NK-92 treated with Interleukin-12 subunit alpha and Interleukin-12 subunit beta, amount 100 ng/mL, for 24 hours (cell line): ENCODE measurements at regions not wholly inside any gene's neighbourhood (a gene's known extent, or its start where the extent isn't known, plus 50 kb on each side); places are given as distances from the start of the nearest gene placed in this dataset.

ENCODE experiments used
- DNase-seq: peaks from one replicate; lab custom pipeline; 2025; lab: John Stamatoyannopoulos, UW

DNA sequence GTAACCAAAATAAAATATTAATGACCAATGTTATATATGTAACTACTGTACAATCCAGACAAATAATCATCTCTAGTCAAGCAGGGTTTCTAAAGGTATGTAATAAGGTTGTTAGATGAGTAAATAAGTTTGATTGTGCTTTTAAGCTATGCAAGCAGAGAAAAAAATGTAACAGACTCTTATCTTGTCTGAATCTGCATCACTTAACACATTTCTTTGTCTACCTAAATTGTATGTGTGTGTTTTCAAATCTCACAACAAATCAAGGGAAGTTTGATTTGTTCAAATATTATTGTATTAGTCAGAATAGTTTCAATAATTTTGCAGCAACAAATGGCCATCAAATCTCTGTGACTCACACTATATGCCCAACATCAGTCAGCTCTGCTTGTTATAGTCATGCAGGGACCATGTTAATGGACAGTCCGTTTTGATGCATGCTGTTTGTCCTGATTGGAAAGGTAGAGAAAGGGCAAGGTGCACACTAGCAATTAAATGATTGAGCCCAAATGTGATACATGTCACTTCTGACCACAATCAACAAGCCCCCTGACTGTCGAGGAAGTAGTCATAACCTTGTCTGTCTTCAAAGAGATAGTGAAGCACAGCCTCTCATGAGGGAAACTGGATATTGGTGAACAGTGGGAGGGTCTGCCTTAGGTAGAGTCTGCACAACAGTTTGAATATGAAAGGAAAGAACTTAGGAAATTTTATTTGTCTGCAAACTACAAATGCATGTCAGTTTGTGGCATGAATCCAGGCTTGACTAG lies 349.4 kb upstream of the SATB1 start:
- DNase-seq: no peak

GRCh38 chr3:18772699-18773305 lies 347.7 kb upstream of the SATB1 start:
- no peak for DNase-seq

GRCh38 chr3:18771931-18772330 lies 346.8 kb upstream of the SATB1 start:
- no peak for DNase-seq

DNA sequence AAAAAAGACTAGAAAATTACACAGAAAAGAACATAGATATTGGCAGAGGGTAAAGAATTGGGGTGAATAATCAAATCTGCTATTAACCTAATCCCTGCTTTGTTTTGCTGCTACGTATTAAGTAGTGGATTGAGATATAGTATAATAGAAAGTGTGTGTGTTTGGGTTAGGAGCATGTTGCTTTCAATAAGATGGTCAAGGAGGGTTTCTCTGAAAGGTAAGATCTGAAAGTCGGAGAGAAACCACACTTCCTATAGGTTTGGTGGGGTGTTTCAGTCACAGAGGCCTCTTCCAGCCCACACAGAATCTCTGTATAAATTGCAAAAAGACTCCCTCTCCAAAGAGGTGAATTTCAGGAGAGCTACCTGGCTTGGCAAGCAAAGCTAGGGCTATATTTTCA lies 345.7 kb upstream of the SATB1 start:
- no peak for DNase-seq

DNA sequence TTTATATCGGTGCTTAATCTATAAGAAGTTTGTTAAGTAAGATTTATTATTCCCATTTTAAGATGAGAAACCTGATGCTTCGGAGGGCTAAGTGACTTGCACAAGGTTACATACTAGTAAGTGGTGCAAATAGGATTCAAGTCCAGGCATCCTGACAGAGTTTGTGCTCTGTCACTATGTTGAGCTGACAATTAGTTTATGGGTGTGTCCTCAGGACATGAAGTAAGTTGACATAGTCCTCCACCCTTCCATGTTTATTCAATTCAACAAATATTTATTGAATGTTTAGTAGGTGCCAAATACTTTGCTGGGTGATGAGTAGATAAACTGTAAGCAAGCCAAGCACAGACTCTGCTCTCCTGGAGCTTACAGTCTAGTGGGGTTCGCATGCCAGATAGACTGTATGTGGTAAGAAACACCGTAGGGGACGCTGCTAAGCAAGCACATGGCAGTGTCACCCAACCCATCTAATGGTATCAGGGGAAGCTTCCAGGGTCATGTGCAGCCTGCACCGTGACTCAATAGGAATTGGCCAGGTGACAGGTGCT lies 342.7 kb upstream of the SATB1 start:
- no peak for DNase-seq

DNA sequence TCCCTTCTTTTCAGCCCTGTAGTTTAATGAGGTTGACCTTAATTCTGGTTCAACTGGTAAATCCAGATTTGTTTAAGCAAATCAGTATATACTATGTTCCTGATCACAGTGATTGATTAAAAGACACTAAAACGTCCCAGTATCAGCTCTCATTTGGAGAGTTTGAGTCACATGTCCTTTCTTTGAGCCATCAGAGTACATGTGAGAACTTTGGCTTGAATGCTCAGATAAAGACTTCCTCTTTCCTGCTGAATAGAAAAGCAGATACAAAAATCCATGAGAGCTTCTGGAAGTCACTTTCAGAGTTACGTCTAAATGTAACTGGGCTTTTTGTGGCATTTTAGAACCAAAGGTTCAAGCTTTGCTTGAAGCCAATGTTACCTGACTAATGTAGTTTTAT lies 341.8 kb upstream of the SATB1 start:
- DNase-seq: no peak

DNA sequence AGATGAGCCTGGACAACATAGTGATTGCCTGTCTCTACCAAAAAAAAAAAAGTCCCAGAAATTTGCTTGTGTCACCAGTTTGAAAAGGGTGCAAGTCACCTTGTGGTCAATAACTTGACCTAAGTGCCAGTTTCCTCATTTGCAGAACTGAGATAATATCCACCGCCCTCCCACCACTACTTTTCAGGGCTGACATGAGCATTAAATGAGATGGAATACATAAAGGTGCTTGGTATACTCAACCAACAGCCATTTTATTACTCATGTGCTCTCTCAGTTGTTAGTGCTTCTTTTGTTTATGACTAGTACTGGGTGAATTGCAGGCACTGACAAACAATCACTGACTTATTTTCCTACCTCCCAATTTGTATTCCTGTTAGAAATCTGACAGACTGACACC lies 340.5 kb upstream of the SATB1 start:
- DNase-seq: no peak

DNA sequence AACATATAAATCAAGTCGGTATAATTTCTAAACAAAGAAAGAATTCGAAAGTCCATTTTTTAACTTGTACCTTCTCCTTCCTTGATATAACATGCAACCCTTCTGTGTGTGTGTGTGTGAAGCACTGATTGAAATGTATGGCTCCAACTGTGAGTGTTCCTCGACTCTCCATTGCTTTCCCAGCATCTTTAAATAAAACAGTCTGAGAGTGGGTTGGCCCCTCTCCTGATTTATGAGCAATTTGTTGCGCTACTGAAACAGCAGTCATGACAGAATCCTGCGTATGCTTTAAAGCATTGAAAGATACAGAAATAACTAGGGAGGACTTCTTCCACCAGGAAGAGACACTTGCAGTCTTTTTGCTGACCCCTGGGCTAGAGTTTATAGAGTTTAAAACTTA lies 340.0 kb upstream of the SATB1 start:
- DNase-seq: no peak

DNA sequence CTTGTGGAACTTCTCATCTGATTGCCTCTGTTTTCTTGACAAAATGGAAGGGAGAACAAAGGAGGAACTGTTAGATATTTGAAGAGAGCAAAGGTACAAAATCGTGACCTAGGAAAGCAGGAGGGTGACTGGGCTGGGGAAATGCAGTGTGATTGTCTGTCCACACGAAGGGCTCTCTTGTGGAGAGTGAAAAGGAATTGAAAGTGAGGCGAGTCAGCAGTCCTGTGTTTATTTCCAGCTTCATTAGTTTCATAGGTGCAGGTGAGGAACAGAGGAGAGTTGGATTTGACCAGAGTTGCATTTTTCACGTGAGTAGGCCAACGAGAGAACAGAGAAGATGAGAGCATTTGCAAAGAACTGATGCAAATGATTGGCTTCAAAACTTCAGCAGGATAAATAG lies 336.4 kb upstream of the SATB1 start:
- DNase-seq: no peak

DNA sequence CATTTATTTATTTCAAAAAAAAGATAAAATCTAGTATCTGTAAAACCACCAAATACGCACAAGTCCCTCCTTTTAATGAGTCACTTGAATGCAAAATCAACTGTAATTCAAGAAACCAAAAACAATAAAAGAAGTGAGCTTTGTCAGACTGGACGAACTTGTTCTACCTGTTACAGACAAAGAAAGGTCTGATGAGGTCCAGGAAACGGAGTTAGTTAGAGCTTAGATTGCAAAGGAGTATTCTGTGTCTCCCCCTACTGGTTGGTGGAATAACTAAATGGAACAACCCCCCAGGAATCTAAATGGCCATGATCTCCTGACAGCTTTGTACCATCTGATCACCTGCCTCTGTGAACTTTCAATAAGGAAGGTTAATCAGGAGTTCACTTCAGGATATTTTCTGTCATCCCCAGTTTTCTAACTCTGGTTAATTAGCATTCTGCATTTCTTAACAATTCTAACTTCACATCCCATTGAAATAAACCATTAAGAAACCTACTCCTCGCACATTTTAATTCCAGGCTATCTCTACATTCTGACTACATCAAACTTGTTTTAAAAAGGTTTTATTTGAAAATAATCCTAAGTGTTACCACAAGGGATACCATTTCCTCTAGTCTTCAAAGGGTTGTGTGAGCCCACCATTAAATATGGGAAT lies 333.0 kb upstream of the SATB1 start:
- DNase-seq: no peak

DNA sequence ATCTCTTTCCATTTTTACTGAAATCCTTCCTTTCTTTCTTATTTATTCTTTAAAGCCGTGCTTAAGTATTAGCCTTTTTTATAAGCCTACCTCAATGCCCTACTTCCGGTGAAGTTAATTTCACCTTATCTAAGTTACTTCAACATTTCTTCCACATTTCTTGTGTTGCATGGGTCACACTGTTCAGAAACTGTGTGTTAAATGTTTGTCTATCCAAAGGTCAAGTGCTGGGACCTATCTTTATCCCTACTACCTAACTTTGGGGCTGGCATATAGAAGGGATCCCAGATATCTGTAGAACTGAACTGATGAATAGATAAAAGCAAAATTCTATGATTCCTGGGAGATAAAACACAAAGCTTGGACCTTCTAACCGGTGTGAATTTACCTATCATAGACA lies 332.3 kb upstream of the SATB1 start:
- no peak for DNase-seq

DNA sequence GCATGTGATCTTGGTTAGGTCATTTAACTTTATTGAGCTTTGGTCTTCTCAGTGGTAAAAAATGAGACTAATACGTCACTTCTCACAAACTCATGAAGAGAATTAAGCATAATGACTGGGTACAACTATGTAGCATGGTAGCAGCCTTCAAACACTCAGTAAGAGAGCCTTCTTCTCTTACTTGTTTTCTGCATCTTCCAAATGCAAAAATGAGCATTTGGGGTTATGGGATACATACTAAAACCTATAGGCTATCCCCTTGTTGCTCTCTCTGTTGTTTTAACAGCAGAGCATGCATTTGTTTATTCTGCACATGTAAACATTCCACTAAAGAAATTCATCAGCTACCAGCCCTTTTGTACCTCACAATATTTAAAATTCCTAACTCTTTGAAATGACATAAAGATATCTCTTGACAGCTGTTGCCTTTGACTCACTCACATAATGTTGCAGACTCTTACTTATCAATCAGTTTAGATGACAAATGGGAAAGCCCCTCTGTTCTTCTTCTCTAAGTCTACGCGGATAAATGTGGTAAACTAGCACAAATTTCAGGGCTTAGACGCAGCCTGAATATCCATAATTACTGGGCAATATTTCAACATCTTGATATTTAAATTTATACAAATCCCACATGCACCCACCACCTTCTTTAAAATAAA lies 327.3 kb upstream of the SATB1 start:
- DNase-seq: no peak

DNA sequence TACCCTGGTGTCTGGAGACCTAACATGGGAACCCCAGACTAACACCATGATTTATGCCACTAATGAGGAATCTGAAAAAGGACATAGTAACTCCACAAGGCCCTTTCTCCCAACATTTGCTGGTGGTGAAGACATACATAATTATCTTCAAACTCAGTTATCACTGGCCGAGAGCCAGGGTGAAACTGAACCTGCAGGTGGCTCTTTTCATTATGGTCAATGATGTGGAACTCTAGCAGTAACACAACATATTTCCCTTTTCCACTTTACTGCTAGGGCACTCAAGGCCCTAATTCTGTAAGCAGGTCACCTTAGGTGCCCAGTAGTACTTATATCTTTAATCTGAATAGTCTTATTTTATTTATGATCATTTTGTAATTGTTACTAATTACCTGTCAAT lies 326.4 kb upstream of the SATB1 start:
- no peak for DNase-seq

- no peak for DNase-seq
Observed at GRCh38 chr3:18747383-18747782, 322.2 kb upstream of the SATB1 start.

GRCh38 chr3:18745472-18745871 lies 320.3 kb upstream of the SATB1 start:
- DNase-seq: no peak

- no peak for DNase-seq
Observed at GRCh38 chr3:18744472-18744871, 319.3 kb upstream of the SATB1 start.

- no peak for DNase-seq
Observed at GRCh38 chr3:18743761-18744160, 318.6 kb upstream of the SATB1 start.

DNA sequence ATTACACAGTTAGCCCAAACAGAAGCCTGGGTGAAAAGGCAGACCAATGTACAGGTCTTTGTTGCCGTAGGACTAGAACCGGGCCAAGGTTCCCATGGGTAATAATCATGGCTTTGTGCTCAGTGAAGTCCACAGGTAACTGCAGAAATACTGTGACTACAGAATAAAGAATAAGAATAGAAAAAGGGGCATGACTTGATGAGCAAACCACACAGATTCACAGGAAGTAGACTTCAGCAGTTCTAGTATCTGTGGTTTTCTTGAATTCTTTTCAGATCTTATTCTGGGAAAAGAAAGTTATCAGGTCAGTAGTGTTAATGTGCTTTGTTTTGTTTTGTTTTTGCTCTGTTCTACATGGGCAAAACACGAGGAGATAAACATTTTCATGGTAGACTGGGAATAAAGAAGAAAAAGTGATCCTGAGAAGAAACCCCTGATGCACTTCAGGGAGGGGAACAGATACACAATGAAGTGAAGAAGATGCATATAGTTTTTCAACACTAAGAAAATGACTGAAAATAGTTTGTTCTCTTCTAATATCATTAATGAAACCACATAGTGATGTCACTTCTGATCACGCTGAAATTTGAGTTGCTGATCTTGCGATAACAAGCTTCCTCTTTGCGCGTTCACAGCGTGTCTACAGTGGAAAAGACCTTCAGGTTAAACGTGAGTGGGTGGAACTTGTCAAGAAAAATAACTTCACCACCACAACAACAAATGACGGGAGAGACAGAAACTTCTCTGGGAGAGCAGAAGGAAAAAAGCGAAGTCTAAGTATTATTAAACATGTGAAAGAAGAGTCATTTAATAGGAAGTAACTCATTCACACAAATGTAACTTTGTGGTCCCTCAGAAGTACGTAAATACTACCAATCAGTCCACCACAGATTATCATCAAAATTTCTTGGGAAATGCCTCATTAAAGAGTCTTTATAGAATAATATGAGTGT lies 315.8 kb upstream of the SATB1 start:
- peak; percentile 2 for DNase-seq

DNA sequence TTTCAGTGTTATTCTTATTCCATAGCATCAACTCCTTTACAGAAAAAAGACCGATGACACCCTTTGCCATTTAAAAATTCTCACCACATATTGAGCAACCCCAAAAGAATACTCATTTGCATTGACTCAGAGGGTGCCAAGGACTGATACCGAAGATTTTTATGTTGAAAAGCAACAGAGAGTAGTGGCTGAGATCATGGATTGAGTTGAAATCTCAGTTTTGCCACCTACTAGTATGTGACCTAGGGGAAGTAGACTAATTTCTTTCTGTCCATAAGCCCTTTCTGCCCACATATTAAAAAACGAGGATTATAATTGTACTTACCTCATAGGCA lies 313.9 kb upstream of the SATB1 start:
- DNase-seq: no peak

- no peak for DNase-seq
Observed at GRCh38 chr3:18738393-18739098, 313.4 kb upstream of the SATB1 start.

- no peak for DNase-seq
Observed at GRCh38 chr3:18735005-18735404, 309.9 kb upstream of the SATB1 start.
